HG03280 (cell line): ENCODE measurements at regions not wholly inside any gene's neighbourhood (a gene's known extent, or its start where the extent isn't known, plus 50 kb on each side); places are given as distances from the start of the nearest gene placed in this dataset.

Experiments
- ATAC-seq: cut with Tn5 transposase; IDR thresholded peaks from one replicate; pipeline ENCODE4 v1.9.1; 2021; ENCODE audit warnings: mild to moderate bottlenecking, moderate library complexity; ENCODE audit not compliant: unreplicated experiment

- ATAC-seq: no peak
Observed at GRCh38 chr15:47383102-47383501, 334.2 kb upstream of the SEMA6D start.

- ATAC-seq: no peak
Observed at GRCh38 chr15:47383801-47384200, 333.5 kb upstream of the SEMA6D start.

- no peak for ATAC-seq
Observed at GRCh38 chr15:47384341-47384740, 333.0 kb upstream of the SEMA6D start.

GRCh38 chr15:47384776-47385175 lies 332.5 kb upstream of the SEMA6D start:
- ATAC-seq: no peak

GRCh38 chr15:47386459-47386858 lies 330.8 kb upstream of the SEMA6D start:
- ATAC-seq: no peak

DNA sequence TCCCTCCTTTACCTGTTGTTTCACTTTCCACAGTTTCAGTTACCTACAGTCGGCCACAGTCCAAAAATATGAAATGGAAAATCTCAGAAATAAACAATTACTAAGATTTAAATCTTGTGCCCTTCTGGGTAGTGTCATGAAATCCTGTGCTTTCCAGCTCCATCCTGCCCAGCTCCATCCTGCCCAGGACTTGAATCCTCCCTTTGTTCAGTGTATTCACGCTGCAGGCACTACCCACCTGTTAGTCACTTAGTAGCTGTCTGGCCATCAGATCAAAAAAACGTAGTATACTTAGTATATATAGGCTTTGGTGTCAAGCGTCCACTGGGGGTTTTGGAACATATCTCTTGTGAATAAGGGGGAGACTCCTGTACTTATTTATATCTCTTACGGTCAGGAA lies 329.0 kb upstream of the SEMA6D start:
- no peak for ATAC-seq

DNA sequence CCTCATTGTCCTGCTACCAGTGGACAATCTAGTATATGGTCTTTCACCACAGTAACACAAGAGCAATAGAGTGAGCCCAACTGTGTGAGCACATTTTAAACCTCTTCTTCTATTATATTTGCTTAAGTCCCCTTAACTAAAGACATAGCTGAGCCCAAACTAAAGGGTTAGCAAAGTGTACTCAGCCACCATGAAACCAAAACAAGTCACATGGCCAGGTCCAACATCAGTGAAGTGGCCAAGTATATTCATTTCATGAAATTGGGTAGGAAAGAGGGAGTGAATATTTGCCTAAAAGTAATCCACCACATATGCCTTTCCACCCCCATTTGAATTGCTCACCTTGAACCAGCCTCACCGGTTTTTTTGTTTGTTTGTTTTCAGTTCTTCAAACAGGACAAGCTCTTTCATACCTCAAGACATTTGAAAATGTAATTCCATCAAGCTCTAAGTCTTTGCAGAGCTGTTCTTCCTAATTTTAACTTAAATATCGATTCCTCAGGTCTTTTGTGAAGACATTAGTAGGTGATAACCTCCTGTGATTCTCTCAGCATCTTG lies 327.0 kb upstream of the SEMA6D start:
- no peak for ATAC-seq

- ATAC-seq: no peak
Observed at GRCh38 chr15:47394286-47394809, 323.0 kb upstream of the SEMA6D start.

DNA sequence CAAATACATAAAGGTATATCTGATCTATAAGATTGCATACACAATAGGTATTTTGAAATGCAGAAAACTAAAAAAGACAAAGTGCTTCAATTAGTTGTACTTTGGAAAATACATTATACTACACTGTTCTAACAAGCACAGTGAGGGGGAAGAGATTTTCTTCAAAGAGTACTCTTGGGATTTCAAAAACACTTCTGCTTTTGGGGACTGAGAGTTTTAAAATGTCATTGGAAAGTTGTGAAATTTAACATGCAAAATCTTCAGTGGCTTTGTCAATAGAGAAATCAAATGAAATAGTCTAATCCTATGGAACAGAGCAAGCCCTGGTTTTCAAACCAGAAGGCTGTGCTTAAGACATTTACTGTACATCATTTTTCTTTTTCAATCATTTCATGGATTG lies 322.2 kb upstream of the SEMA6D start:
- ATAC-seq: no peak

DNA sequence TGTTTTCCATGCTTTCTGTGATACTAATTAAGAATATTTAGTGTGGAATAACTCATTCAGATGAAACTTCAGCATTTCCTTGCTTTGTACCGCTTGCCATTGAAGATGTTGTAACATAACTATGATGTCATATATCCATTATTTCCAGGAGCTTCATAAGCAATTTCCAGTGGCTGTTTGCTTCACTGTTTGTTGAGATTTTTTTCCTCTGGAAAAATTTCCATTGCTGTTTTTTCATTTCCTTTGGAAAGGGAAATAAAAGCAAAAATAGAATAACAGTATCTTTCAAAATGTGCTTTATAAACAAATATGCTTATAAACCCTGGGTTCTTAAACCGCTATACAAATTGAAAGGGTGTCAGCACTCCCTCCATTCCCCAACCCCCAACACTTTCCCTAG lies 319.6 kb upstream of the SEMA6D start:
- no peak for ATAC-seq

DNA sequence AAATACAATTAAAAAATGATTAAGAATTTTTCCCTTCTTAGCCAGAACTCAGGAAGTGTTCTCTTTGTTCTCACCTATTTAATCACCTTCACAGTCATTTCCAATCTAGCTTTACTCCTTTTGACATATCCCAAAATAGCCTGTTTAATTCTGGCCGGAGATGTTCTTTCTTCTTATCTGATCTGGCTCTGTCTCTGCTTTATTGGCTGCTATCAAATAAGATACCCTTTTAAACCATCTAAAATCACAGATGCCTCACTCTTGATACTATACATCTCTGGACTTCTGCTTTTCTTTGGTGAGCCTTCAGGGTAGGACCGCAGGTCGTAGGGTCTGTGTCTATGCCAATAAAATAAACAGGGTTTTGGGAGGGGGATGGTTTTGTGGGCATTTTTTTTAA lies 319.2 kb upstream of the SEMA6D start:
- ATAC-seq: no peak

GRCh38 chr15:47398594-47398993 lies 318.7 kb upstream of the SEMA6D start:
- ATAC-seq: no peak

GRCh38 chr15:47399100-47399499 lies 318.2 kb upstream of the SEMA6D start:
- no peak for ATAC-seq

- no peak for ATAC-seq
Observed at GRCh38 chr15:47400603-47401002, 316.7 kb upstream of the SEMA6D start.

GRCh38 chr15:47401427-47401826 lies 315.9 kb upstream of the SEMA6D start:
- ATAC-seq: no peak

DNA sequence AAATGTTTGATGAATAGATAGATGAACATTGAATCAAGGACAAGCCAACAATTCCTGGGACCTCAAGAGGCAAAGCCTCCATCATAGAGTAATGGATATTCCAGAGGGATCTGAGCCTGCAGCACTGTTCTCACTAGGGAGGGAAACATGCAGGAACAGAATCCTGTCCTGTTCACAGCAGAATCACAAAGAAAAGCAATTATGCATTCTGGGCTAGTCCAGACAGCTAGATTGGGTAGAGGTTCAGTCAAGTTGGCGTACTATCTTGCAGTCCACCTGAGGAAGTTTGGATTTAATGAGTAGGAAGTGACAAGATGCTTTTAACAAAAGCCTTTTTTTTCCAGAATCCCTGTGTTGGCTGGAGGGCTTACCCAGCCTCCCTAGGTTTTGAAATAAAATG lies 314.5 kb upstream of the SEMA6D start:
- no peak for ATAC-seq

GRCh38 chr15:47404877-47405276 lies 312.4 kb upstream of the SEMA6D start:
- ATAC-seq: no peak

GRCh38 chr15:47405365-47406162 lies 311.7 kb upstream of the SEMA6D start:
- ATAC-seq: no peak

DNA sequence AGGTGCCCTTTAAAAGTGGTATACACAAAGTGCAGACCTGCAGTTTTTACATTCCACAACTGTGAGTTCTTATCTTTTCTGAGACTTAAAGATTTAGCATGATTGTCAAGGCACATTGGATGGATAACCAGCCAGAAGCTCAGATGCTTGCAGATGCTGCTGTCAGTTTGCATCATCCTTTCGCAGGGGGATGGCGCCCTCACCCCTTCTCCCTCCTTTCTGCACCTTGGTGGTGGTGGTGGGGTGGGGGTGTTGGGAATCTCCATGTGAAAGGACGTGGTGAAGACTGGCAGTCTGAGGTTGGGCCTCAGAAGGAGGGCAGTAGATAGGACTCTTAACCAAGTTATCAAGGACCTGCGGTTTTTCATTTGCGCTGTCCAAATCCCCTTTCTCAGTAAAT lies 309.6 kb upstream of the SEMA6D start:
- ATAC-seq: no peak

DNA sequence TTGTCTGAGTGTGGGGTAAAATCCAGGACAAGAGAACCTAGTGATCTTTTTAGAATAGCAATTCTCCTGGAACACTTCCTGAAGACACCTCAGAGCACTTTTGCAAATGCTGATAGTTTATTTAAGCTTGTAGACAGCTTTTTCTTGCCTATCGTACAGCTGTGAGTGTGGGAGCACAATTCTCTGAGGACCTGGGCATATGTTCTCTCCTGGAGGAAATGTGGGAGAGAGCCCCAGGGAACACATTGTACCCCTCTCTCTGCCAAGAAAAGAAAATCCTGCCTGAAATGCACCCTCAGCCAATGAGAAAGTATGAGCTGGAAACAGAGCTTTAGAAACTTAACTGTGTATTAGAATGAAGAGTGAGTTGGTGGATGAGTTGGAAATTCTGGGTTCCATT lies 308.3 kb upstream of the SEMA6D start:
- ATAC-seq: no peak

- no peak for ATAC-seq
Observed at GRCh38 chr15:47409600-47409999, 307.7 kb upstream of the SEMA6D start.

GRCh38 chr15:47410247-47410646 lies 307.1 kb upstream of the SEMA6D start:
- no peak for ATAC-seq

DNA sequence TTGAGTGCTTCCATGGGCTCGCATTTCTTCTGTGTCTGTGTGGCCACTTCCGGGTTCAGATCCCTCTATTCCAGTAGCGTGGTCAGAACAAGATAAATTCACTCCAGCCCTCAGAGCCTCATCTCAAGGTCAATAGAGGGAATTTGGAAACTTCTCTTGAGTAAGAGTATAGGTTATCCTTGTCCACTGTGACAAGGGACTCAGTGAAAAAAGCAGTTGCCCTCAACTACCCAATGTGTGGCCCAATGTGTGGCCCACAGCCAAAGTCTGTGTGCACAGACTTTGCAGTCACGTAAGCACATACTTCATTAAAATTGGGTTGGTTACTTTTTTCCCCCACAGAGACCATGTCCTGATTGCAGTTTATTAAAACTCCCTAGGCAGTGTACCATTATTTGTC lies 305.6 kb upstream of the SEMA6D start:
- no peak for ATAC-seq
